HUES48 (cell line): ENCODE measurements at regions not wholly inside any gene's neighbourhood (a gene's known extent, or its start where the extent isn't known, plus 50 kb on each side); places are given as distances from the start of the nearest gene placed in this dataset.

ENCODE experiments used
- H3K27ac ChIP-seq: one replicate; pipeline ENCODE4 v1.7.0; 2013; ENCODE audit warnings: low read depth, low read length, inconsistent platforms
- H3K27me3 ChIP-seq: 2 replicates; pipeline ENCODE4 v1.6.1; 2013; ENCODE audit warnings: mild to moderate bottlenecking, low read length; ENCODE audit not compliant: control insufficient read depth, insufficient read depth
- H3K36me3 ChIP-seq: 2 replicates; pipeline ENCODE4 v1.6.1; 2013; ENCODE audit warnings: low read length; ENCODE audit not compliant: control insufficient read depth, insufficient read depth
- H3K4me1 ChIP-seq: 2 replicates; pipeline ENCODE4 v1.6.1; 2013; ENCODE audit warnings: mild to moderate bottlenecking, low read length; ENCODE audit not compliant: control insufficient read depth, insufficient read depth
- H3K4me3 ChIP-seq: 2 replicates; pipeline ENCODE4 v1.5.1; 2013; ENCODE audit warnings: mild to moderate bottlenecking, low read depth, low read length
- H3K9ac ChIP-seq: 2 replicates; pipeline ENCODE4 v1.6.1; 2013; ENCODE audit warnings: mild to moderate bottlenecking, low read depth, low read length, moderate library complexity
- H3K9me3 ChIP-seq: 2 replicates; pipeline ENCODE4 v1.6.1; 2013; ENCODE audit warnings: low read length; ENCODE audit not compliant: control insufficient read depth, insufficient read depth

- Histone ChIP-seq H3K27ac (no peak overlapping the region), H3K9ac (no peak overlapping the region), H3K36me3 (no peaks in the 10 kb centered on the region), H3K4me1 (no peaks in the 10 kb centered on the region), H3K27me3 (no peaks in the 10 kb centered on the region), H3K9me3 (no peaks in the 10 kb centered on the region), H3K4me3 (no peak overlapping the region)
These were observed 280.5 kb downstream of the DHX35 start for GRCh38 chr20:39242614-39243013.

- Histone ChIP-seq H3K9me3 (no peaks in the 10 kb centered on the region), H3K27me3 (no peaks in the 10 kb centered on the region), H3K27ac (no peak overlapping the region), H3K4me3 (no peak overlapping the region), H3K4me1 (no peaks in the 10 kb centered on the region), H3K36me3 (no peaks in the 10 kb centered on the region), H3K9ac (no peak overlapping the region)
These were observed 272.5 kb downstream of the DHX35 start for GRCh38 chr20:39234520-39235095.

- Histone ChIP-seq H3K27me3 (no peaks in the 10 kb centered on the region), H3K36me3 (no peaks in the 10 kb centered on the region), H3K9ac (no peak overlapping the region), H3K4me3 (no peak overlapping the region), H3K9me3 (no peaks in the 10 kb centered on the region), H3K4me1 (no peaks in the 10 kb centered on the region), H3K27ac (no peak overlapping the region)
These were observed 271.6 kb downstream of the DHX35 start for GRCh38 chr20:39233755-39234154.

- Histone ChIP-seq H3K27ac (no peak overlapping the region), H3K4me3 (no peak overlapping the region), H3K9ac (no peak overlapping the region), H3K9me3 (no peaks in the 10 kb centered on the region), H3K27me3 (0 out of 2 replicates have a peak, but pooled peaks cover 4% of the 10 kb centered on the region), H3K4me1 (no peaks in the 10 kb centered on the region), H3K36me3 (no peaks in the 10 kb centered on the region)
These were observed 265.3 kb downstream of the DHX35 start for GRCh38 chr20:39227416-39227815.

GRCh38 chr20:39225978-39226377 is 263.8 kb downstream of the DHX35 start:
- no peak overlapping the region for H3K27ac ChIP-seq
- no peaks in the 10 kb centered on the region for H3K9me3 ChIP-seq
- H3K4me3 ChIP-seq = no peak overlapping the region
- no peaks in the 10 kb centered on the region for H3K36me3 ChIP-seq
- no peak overlapping the region for H3K9ac ChIP-seq
- no peaks in the 10 kb centered on the region for H3K4me1 ChIP-seq
- 0 out of 2 replicates have a peak, but pooled peaks cover 4% of the 10 kb centered on the region for H3K27me3 ChIP-seq

- Histone ChIP-seq H3K9me3 (no peaks in the 10 kb centered on the region), H3K27ac (no peak overlapping the region), H3K4me1 (no peaks in the 10 kb centered on the region), H3K4me3 (no peak overlapping the region), H3K27me3 (0 out of 2 replicates have a peak, but pooled peaks cover 4% of the 10 kb centered on the region), H3K9ac (no peak overlapping the region), H3K36me3 (no peaks in the 10 kb centered on the region)
These were observed 263.4 kb downstream of the DHX35 start for GRCh38 chr20:39225536-39225935.

- no peak overlapping the region for H3K4me3 ChIP-seq
- no peaks in the 10 kb centered on the region for H3K9me3 ChIP-seq
- H3K9ac ChIP-seq = no peak overlapping the region
- H3K36me3 ChIP-seq = no peaks in the 10 kb centered on the region
- H3K4me1 ChIP-seq = no peaks in the 10 kb centered on the region
- no peak overlapping the region for H3K27ac ChIP-seq
- H3K27me3 ChIP-seq = 0 out of 2 replicates have a peak, but pooled peaks cover 4% of the 10 kb centered on the region
These were observed 260.0 kb downstream of the DHX35 start for GRCh38 chr20:39222101-39222500.

GRCh38 chr20:39216195-39216594 is 254.1 kb downstream of the DHX35 start:
- Histone ChIP-seq H3K9me3 (no peaks in the 10 kb centered on the region), H3K9ac (no peak overlapping the region), H3K36me3 (no peaks in the 10 kb centered on the region), H3K4me3 (no peak overlapping the region), H3K4me1 (no peaks in the 10 kb centered on the region; the same call in 1 of the 2 replicates), H3K27ac (no peak overlapping the region), H3K27me3 (peaks cover 31% of the 10 kb centered on the region)

GRCh38 chr20:39214828-39215227 is 252.7 kb downstream of the DHX35 start:
- no peak overlapping the region for H3K4me3 ChIP-seq
- peaks cover 43% of the 10 kb centered on the region for H3K27me3 ChIP-seq
- H3K27ac ChIP-seq = no peak overlapping the region
- no peak overlapping the region for H3K9ac ChIP-seq
- no peaks in the 10 kb centered on the region for H3K36me3 ChIP-seq
- no peaks in the 10 kb centered on the region for H3K9me3 ChIP-seq
- H3K4me1 ChIP-seq = no peaks in the 10 kb centered on the region; the same call in 1 of the 2 replicates

GRCh38 chr20:39213476-39214145 is 251.5 kb downstream of the DHX35 start:
- no peaks in the 10 kb centered on the region; the same call in 1 of the 2 replicates for H3K4me1 ChIP-seq
- H3K27me3 ChIP-seq = peaks cover 50% of the 10 kb centered on the region
- H3K9ac ChIP-seq = no peak overlapping the region
- H3K9me3 ChIP-seq = no peaks in the 10 kb centered on the region
- H3K36me3 ChIP-seq = no peaks in the 10 kb centered on the region
- H3K4me3 ChIP-seq = no peak overlapping the region
- no peak overlapping the region for H3K27ac ChIP-seq

- Histone ChIP-seq H3K9me3 (no peaks in the 10 kb centered on the region), H3K27me3 (peaks cover 50% of the 10 kb centered on the region), H3K4me1 (no peaks in the 10 kb centered on the region; the same call in 1 of the 2 replicates), H3K36me3 (no peaks in the 10 kb centered on the region), H3K9ac (no peak overlapping the region), H3K4me3 (no peak overlapping the region), H3K27ac (no peak overlapping the region)
These were observed 249.1 kb downstream of the DHX35 start for GRCh38 chr20:39211060-39211748.
